Esophagus muscularis mucosa (tissue), 4 donors: ENCODE measurements at regions not wholly inside any gene's neighbourhood (a gene's known extent, or its start where the extent isn't known, plus 50 kb on each side); places are given as distances from the start of the nearest gene placed in this dataset.

Experiments
- DNase-seq: peaks from one replicate; pipeline ENCODE4 v3.0.0-alpha.2; 2017; ENCODE audit errors: extremely low spot score
- H3K27ac ChIP-seq, 4 donors: fragments of 200-600 bp; sonication (generic); replicated peaks in 1 of 4; 1 replicate in 3 of 4; 2 replicates in 1 of 4; pipeline ENCODE4 v1.5.1; 2016 to 2019; ENCODE audit warnings: mild to moderate bottlenecking in 1 of 4
- H3K27me3 ChIP-seq, 4 donors: fragments of 200-600 bp; sonication (generic); one replicate each; pipeline versions ENCODE4 v1.5.1 to v1.6.0; 2016 to 2019
- H3K36me3 ChIP-seq, 4 donors: fragments of 200-600 bp; sonication (generic); one replicate each; pipeline ENCODE4 v1.5.1; 2016 to 2019
- H3K4me1 ChIP-seq, 4 donors: fragments of 200-600 bp; sonication (generic); one replicate each; pipeline ENCODE4 v1.5.1; 2016 to 2019
- H3K4me3 ChIP-seq, 4 donors: fragments of 200-600 bp; sonication (generic); 1 replicate in 2 of 4; 2 replicates in 2 of 4; pipeline ENCODE4 v1.5.1; 2016 to 2019; ENCODE audit warnings: mild to moderate bottlenecking in 4 of 4, moderate library complexity in 1 of 4
- H3K9me3 ChIP-seq, 4 donors: fragments of 200-600 bp; sonication (generic); 1 replicate in 3 of 4; 2 replicates in 1 of 4; pipeline ENCODE4 v1.5.1; 2016 to 2019
- CTCF ChIP-seq, 3 experiments: fragments of 200-600 bp in 2 of 3; fragments of 450-650 bp in 1 of 3; sonication (generic) in 2 of 3; IDR thresholded peaks; one replicate each; pipeline ENCODE4 v1.5.1; 2017 to 2019; ENCODE audit warnings: antibody characterized with exemption in 3 of 3, mild to moderate bottlenecking in 2 of 3, moderate library complexity in 1 of 3
- EP300 ChIP-seq: sonication (generic); formaldehyde crosslinking; IDR thresholded peaks from one replicate; pipeline ENCODE4 v1.6.1; 2017; ENCODE audit warnings: antibody characterized with exemption
- POLR2A ChIP-seq: fragments of 450-650 bp; IDR thresholded peaks from one replicate; pipeline ENCODE4 v1.6.1; 2017; ENCODE audit warnings: antibody characterized with exemption, moderate library complexity, mild to moderate bottlenecking, low read depth
- POLR2AphosphoS5 ChIP-seq, 2 donors: sonication (generic); formaldehyde crosslinking; IDR thresholded peaks; one replicate each; pipeline ENCODE4 v1.6.1; 2017; ENCODE audit warnings: antibody characterized with exemption in 2 of 2
- WGBS: methylation state at CpG from one replicate; pipeline ENCODE4 v1.1.5; 2018; 5-methylcytosine and 5-hydroxymethylcytosine counted together
- intact Hi-C: fragments of 100-400 bp; cut with DNase I; formaldehyde crosslinking; loops from one replicate; pipeline ENCODE4 v1.15.1; 2023

GRCh38 chr5:175246242-175246888 lies 197.6 kb downstream of the DRD1 start:
- Histone ChIP-seq H3K4me3 (no peak overlapping the region), H3K27ac (no peak overlapping the region), H3K27me3 (no peaks in the 10 kb centered on the region), H3K4me1 (peaks cover 0 to 17% (median 7%) of the 10 kb centered on the region in 4 donors), H3K36me3 (no peaks in the 10 kb centered on the region), H3K9me3 (no peaks in the 10 kb centered on the region)
- WGBS, result 40% methylated on average over 8 of the region's 8 CpGs
- intact Hi-C loops, result no loop called here
- TF ChIP-seq POLR2A (no peak), POLR2AphosphoS5 (IDR thresholded peaks at IDR 0.05) (no peak), CTCF (IDR thresholded peaks at IDR 0.05) (no peak), EP300 (no peak)
- DNase-seq, result no peak

DNA sequence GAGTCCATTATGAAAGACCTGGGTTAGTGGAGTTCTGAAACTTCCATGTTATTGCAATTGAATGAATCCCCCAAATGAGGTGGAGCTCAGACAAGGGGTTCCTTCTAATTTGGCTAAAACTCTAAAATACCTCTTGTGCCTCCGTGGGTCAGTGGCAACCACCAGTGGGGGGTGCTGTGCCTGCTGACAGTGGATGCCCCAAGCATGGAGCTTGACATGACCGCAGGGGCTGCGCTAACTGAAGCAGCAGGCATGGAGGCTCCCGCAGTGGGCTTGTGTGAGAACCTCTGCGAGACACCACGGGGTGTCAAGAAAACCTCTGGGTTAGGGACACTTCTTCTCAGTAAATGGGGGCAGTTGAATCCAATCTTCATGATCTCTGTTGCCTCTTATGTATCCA lies 200.5 kb downstream of the DRD1 start:
- DNase-seq, result no peak
- TF ChIP-seq POLR2A, result no peak
- no peak for TF ChIP-seq EP300
- TF ChIP-seq POLR2AphosphoS5 (IDR thresholded peaks at IDR 0.05), result no peak
- TF ChIP-seq CTCF (IDR thresholded peaks at IDR 0.05), result no peak
- peaks cover 0 to 17% (median 7%) of the 10 kb centered on the region in 4 donors for H3K4me1 ChIP-seq
- H3K9me3 ChIP-seq, result no peaks in the 10 kb centered on the region
- 83% methylated on average over 5 of the region's 6 CpGs for WGBS
- intact Hi-C loops, result no loop called here
- no peak overlapping the region for H3K27ac ChIP-seq
- H3K4me3 ChIP-seq, result no peak overlapping the region
- no peaks in the 10 kb centered on the region for H3K36me3 ChIP-seq
- no peaks in the 10 kb centered on the region for H3K27me3 ChIP-seq

DNA sequence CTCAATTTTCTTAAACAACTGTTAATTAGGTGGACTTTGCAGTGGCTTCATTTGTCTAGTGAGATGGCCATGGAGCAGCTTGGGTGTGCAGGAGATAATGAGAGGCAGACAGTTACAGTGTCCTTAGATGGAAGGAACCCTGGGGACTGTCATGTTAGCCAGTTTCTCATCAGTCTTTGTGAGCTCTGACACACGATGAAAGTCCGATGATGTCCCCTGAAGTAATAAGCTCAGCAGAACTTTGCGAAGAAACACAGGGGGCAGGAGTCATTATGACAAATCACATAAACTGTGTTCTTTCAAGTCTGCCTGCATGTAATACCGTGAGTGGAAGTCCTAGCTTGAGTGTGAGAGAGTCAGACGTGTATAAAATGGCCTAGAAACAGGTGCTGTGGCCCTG lies 201.8 kb downstream of the DRD1 start:
- 62% methylated on average over 5 of the region's 5 CpGs for WGBS
- no peak for TF ChIP-seq POLR2AphosphoS5 (IDR thresholded peaks at IDR 0.05)
- no peak for TF ChIP-seq CTCF (IDR thresholded peaks at IDR 0.05)
- TF ChIP-seq POLR2A, result no peak
- no peak for TF ChIP-seq EP300

DNA sequence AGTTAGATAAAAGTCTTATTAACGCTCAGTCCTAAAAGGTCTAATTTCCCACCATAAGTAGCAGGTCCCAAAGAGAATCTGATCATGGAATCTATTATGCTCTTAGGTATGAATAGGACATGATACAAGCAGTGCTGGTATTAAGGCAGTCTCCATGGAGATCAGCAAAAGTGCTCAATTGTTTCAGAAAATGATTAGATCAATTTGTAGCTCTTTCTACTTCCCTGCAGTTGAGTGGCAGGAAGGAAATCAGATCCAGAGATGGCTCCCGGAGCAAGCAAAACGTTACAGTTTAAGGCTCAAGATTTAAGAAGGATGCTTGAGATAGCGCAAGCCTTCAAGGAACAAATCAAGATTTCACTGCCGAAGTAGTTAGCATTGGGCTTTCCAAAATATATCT lies 205.7 kb downstream of the DRD1 start:
- H3K4me1 ChIP-seq, result no peaks in the 10 kb centered on the region
- 80% methylated on average over 5 of the region's 5 CpGs for WGBS
- TF ChIP-seq CTCF (IDR thresholded peaks at IDR 0.05), result no peak
- no peak for TF ChIP-seq POLR2AphosphoS5 (IDR thresholded peaks at IDR 0.05)
- TF ChIP-seq EP300, result no peak
- no peak for TF ChIP-seq POLR2A
- intact Hi-C loops, result no loop called here
- no peak overlapping the region for H3K27ac ChIP-seq
- peaks cover 0 to 5% (median 0%) of the 10 kb centered on the region in 4 donors for H3K27me3 ChIP-seq
- H3K4me3 ChIP-seq, result no peak overlapping the region
- no peaks in the 10 kb centered on the region for H3K36me3 ChIP-seq
- DNase-seq, result no peak
- H3K9me3 ChIP-seq, result no peaks in the 10 kb centered on the region

More for the DNA sequence above, 201.8 kb downstream of the DRD1 start:
- Histone ChIP-seq H3K4me3 (no peak overlapping the region), H3K27ac (no peak overlapping the region), H3K9me3 (no peaks in the 10 kb centered on the region), H3K4me1 (peaks cover 0 to 15% (median 7%) of the 10 kb centered on the region in 4 donors), H3K27me3 (no peaks in the 10 kb centered on the region), H3K36me3 (no peaks in the 10 kb centered on the region)
- intact Hi-C loops, result no loop called here
- no peak for DNase-seq

GRCh38 chr5:175236176-175236575 lies 207.8 kb downstream of the DRD1 start:
- Histone ChIP-seq H3K4me3 (no peak overlapping the region), H3K27me3 (peaks cover 0 to 5% (median 0%) of the 10 kb centered on the region in 4 donors), H3K4me1 (no peaks in the 10 kb centered on the region), H3K9me3 (no peaks in the 10 kb centered on the region), H3K36me3 (no peaks in the 10 kb centered on the region), H3K27ac (no peak overlapping the region)
- intact Hi-C loops, result no loop called here
- 86% methylated on average over 6 of the region's 6 CpGs for WGBS
- TF ChIP-seq POLR2A (no peak), POLR2AphosphoS5 (IDR thresholded peaks at IDR 0.05) (no peak), EP300 (no peak), CTCF (IDR thresholded peaks at IDR 0.05) (no peak)
- no peak for DNase-seq
